MM.1S (cell line): ENCODE measurements at regions not wholly inside any gene's neighbourhood (a gene's known extent, or its start where the extent isn't known, plus 50 kb on each side); places are given as distances from the start of the nearest gene placed in this dataset.

Experiments used
- CTCF ChIP-seq: fragments of 300-600 bp; sonication (generic); IDR thresholded peaks from 2 replicates; pipeline ENCODE4 v1.5.1; 2016; ENCODE audit warnings: antibody characterized with exemption, low read length, mixed read lengths
- EZH2 ChIP-seq: fragments of 300-600 bp; sonication (generic); optimal IDR thresholded peaks from 2 replicates; pipeline ENCODE3; 2017; ENCODE audit warnings: low read depth, mild to moderate bottlenecking, antibody characterized with exemption, low read length, mixed read lengths
- EZH2phosphoT487 ChIP-seq: fragments of 300-600 bp; sonication (generic); IDR thresholded peaks from 2 replicates; pipeline ENCODE4 v1.6.1; 2018; ENCODE audit warnings: antibody characterized with exemption, low read length

- TF ChIP-seq EZH2 (no peak), CTCF (no peak), EZH2phosphoT487 (no peak)
These were observed 746.6 kb downstream of the VRK1 start for GRCh38 chr14:97543816-97544215.
